Hematopoietic multipotent progenitor cell treated with erythropoietin and hydrocortisone succinate and interleukin-3 and kit ligand, for 15 days (in vitro differentiated cells): ENCODE measurements at regions not wholly inside any gene's neighbourhood (a gene's known extent, or its start where the extent isn't known, plus 50 kb on each side); places are given as distances from the start of the nearest gene placed in this dataset.

Experiments
- DNase-seq: peaks from one replicate; pipeline ENCODE4 v3.0.0-alpha.2; 2015; ENCODE audit warnings: low spot score

GRCh38 chr6:106918115-106918514, 56.4 kb downstream of the CD24 start:
- DNase-seq: no peak

- DNase-seq: no peak
These were observed 57.6 kb downstream of the CD24 start for GRCh38 chr6:106916891-106917290.

- no peak for DNase-seq
These were observed 60.8 kb downstream of the CD24 start for GRCh38 chr6:106913676-106914280.

- DNase-seq: no peak
These were observed 61.4 kb downstream of the CD24 start for GRCh38 chr6:106913111-106913510.

GRCh38 chr6:106912091-106912490, 62.4 kb downstream of the CD24 start:
- no peak for DNase-seq

- no peak for DNase-seq
These were observed 63.3 kb downstream of the CD24 start for GRCh38 chr6:106910999-106911949.

GRCh38 chr6:106908386-106908840, 66.1 kb downstream of the CD24 start:
- DNase-seq: no peak

- no peak for DNase-seq
These were observed 66.8 kb downstream of the CD24 start for GRCh38 chr6:106907754-106908153.

- DNase-seq: no peak
These were observed 68.3 kb downstream of the CD24 start for GRCh38 chr6:106906232-106906631.

GRCh38 chr6:106903299-106903698, 71.2 kb downstream of the CD24 start:
- no peak for DNase-seq

- no peak for DNase-seq
These were observed 73.5 kb downstream of the CD24 start for GRCh38 chr6:106901062-106901461.

GRCh38 chr6:106899697-106900096, 74.8 kb downstream of the CD24 start:
- DNase-seq: no peak

GRCh38 chr6:106897580-106897979, 76.9 kb downstream of the CD24 start:
- no peak for DNase-seq

GRCh38 chr6:106895703-106896040, 78.9 kb downstream of the CD24 start:
- DNase-seq: no peak

GRCh38 chr6:106894978-106895702, 79.4 kb downstream of the CD24 start:
- DNase-seq: no peak

- DNase-seq: no peak
These were observed 82.3 kb downstream of the CD24 start for GRCh38 chr6:106892186-106892585.

GRCh38 chr6:106890447-106890846, 84.1 kb downstream of the CD24 start:
- DNase-seq: no peak

GRCh38 chr6:106889692-106890091, 84.8 kb downstream of the CD24 start:
- DNase-seq: no peak

GRCh38 chr6:106886922-106887797, 87.4 kb downstream of the CD24 start:
- no peak for DNase-seq

GRCh38 chr6:106886081-106886843, 88.3 kb downstream of the CD24 start:
- no peak for DNase-seq

- no peak for DNase-seq
These were observed 88.8 kb downstream of the CD24 start for GRCh38 chr6:106885679-106886078.
